SK-N-SH treated with all-trans-retinoic acid at 6 μM for 48 hours (cell line): ENCODE measurements at regions not wholly inside any gene's neighbourhood (a gene's known extent, or its start where the extent isn't known, plus 50 kb on each side); places are given as distances from the start of the nearest gene placed in this dataset.

Experiments used
- ARNTL ChIP-seq: fragments of 450-650 bp; formaldehyde crosslinking; IDR thresholded peaks from 2 replicates; pipeline ENCODE4 v1.5.0; 2020; ENCODE audit warnings: low read depth, mild to moderate bottlenecking, moderate library complexity, borderline replicate concordance
- CREB5 ChIP-seq: fragments of 250-450 bp; sonication (Bioruptor Pico); IDR thresholded peaks from 2 replicates; pipeline ENCODE4 v1.5.1; 2020; ENCODE audit warnings: low read depth, mild to moderate bottlenecking, moderate library complexity
- CSRNP3 ChIP-seq: fragments of 250-450 bp; sonication (Bioruptor Pico); IDR thresholded peaks from 2 replicates; pipeline ENCODE4 v1.5.1; 2021; ENCODE audit warnings: mild to moderate bottlenecking, moderate library complexity
- ESRRG ChIP-seq: fragments of 250-450 bp; sonication (Bioruptor Pico); IDR thresholded peaks from 2 replicates; pipeline ENCODE4 v1.6.1; 2021; ENCODE audit warnings: mild to moderate bottlenecking
- PATZ1 ChIP-seq: fragments of 250-450 bp; sonication (Bioruptor Pico); IDR thresholded peaks from 2 replicates; pipeline ENCODE4 v1.8.0; 2020; ENCODE audit warnings: mild to moderate bottlenecking, moderate library complexity, borderline replicate concordance
- POU6F1 ChIP-seq: fragments of 250-450 bp; sonication (Bioruptor Pico); IDR thresholded peaks from 2 replicates; pipeline ENCODE4 v1.8.0; 2021; ENCODE audit warnings: low read depth, mild to moderate bottlenecking, moderate library complexity, borderline replicate concordance
- RARB ChIP-seq: fragments of 250-450 bp; sonication (Bioruptor Pico); IDR thresholded peaks from 2 replicates; pipeline ENCODE4 v1.8.0; 2021; ENCODE audit warnings: mild to moderate bottlenecking, moderate library complexity
- TOX ChIP-seq: fragments of 250-450 bp; sonication (Bioruptor Pico); IDR thresholded peaks from 2 replicates; pipeline ENCODE4 v1.8.0; 2021; ENCODE audit warnings: mild to moderate bottlenecking, moderate library complexity, borderline replicate concordance
- ZFP30 ChIP-seq: fragments of 450-650 bp; formaldehyde crosslinking; IDR thresholded peaks from 2 replicates; pipeline ENCODE4 v1.5.0; 2022; ENCODE audit warnings: mild to moderate bottlenecking, moderate library complexity
- ZNF565 ChIP-seq: fragments of 450-650 bp; formaldehyde crosslinking; conservative IDR thresholded peaks from 2 replicates; pipeline ENCODE4 v1.5.0; 2020; ENCODE audit warnings: low read depth, mild to moderate bottlenecking, moderate library complexity

GRCh38 chr20:39269493-39270217 is 307.5 kb downstream of the DHX35 start:
- TF ChIP-seq PATZ1 (CRISPR knock-in tag), result no peak
- TF ChIP-seq ARNTL (CRISPR knock-in tag), result no peak
- TF ChIP-seq ZNF565, result no peak
- no peak for TF ChIP-seq CSRNP3
- TF ChIP-seq RARB (CRISPR knock-in tag), result no peak
- TF ChIP-seq TOX (CRISPR knock-in tag), result no peak
- TF ChIP-seq POU6F1, result no peak
- TF ChIP-seq ZFP30 (CRISPR knock-in tag), result no peak
- no peak for TF ChIP-seq CREB5 (CRISPR knock-in tag)
- no peak for TF ChIP-seq ESRRG
